Neural cell (in vitro differentiated cells): ENCODE measurements at regions not wholly inside any gene's neighbourhood (a gene's known extent, or its start where the extent isn't known, plus 50 kb on each side); places are given as distances from the start of the nearest gene placed in this dataset.

Experiments
- EZH2 ChIP-seq: fragments of 200-600, 300-800 bp; shearing (Covaris generic), sonication (generic); IDR thresholded peaks from 2 replicates; pipeline ENCODE4 v1.6.1; 2014; ENCODE audit warnings: antibody characterized with exemption, low read length, borderline replicate concordance, mild to moderate bottlenecking; ENCODE audit not compliant: insufficient read depth, poor library complexity, severe bottlenecking
- MXI1 ChIP-seq: fragments of 450-650 bp; conservative IDR thresholded peaks from 2 replicates; pipeline ENCODE4 v1.6.1; 2014; ENCODE audit warnings: antibody characterized with exemption, mild to moderate bottlenecking; ENCODE audit not compliant: poor library complexity, severe bottlenecking
- TF ChIP-seq, protein P1 (sequence below): fragments of 450-650 bp; IDR thresholded peaks from 2 replicates; pipeline ENCODE4 v1.5.1; 2014; ENCODE audit warnings: antibody characterized with exemption, mild to moderate bottlenecking, moderate library complexity; ENCODE audit not compliant: poor library complexity, severe bottlenecking

DNA sequence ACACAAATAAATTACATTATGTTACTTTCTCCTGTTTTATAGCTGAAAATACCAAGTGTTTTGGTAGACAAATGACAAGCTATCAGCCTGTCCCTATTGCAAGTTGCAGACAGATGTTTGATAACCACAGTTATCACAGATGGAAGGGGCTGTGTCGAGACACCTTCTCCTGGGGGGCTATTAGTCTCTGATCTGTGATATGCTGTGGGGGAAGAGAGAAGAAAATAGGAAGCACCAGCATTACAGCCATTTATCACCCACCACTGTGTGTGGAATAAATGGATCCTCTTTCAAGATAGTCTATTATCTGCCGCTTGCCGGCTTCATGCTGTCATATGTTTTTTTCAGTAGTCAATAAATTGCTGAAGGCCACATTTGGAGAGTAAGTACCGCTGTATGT lies 597.2 kb upstream of the ADARB2 start:
- TF ChIP-seq, protein P1, sequence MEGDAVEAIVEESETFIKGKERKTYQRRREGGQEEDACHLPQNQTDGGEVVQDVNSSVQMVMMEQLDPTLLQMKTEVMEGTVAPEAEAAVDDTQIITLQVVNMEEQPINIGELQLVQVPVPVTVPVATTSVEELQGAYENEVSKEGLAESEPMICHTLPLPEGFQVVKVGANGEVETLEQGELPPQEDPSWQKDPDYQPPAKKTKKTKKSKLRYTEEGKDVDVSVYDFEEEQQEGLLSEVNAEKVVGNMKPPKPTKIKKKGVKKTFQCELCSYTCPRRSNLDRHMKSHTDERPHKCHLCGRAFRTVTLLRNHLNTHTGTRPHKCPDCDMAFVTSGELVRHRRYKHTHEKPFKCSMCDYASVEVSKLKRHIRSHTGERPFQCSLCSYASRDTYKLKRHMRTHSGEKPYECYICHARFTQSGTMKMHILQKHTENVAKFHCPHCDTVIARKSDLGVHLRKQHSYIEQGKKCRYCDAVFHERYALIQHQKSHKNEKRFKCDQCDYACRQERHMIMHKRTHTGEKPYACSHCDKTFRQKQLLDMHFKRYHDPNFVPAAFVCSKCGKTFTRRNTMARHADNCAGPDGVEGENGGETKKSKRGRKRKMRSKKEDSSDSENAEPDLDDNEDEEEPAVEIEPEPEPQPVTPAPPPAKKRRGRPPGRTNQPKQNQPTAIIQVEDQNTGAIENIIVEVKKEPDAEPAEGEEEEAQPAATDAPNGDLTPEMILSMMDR, result no peak
- TF ChIP-seq EZH2 (no peak), MXI1 (no peak)
